ENCODE measurements at regions not wholly inside any gene's neighbourhood (a gene's known extent, or its start where the extent isn't known, plus 50 kb on each side); places are given as distances from the start of the nearest gene placed in this dataset.

DNA sequence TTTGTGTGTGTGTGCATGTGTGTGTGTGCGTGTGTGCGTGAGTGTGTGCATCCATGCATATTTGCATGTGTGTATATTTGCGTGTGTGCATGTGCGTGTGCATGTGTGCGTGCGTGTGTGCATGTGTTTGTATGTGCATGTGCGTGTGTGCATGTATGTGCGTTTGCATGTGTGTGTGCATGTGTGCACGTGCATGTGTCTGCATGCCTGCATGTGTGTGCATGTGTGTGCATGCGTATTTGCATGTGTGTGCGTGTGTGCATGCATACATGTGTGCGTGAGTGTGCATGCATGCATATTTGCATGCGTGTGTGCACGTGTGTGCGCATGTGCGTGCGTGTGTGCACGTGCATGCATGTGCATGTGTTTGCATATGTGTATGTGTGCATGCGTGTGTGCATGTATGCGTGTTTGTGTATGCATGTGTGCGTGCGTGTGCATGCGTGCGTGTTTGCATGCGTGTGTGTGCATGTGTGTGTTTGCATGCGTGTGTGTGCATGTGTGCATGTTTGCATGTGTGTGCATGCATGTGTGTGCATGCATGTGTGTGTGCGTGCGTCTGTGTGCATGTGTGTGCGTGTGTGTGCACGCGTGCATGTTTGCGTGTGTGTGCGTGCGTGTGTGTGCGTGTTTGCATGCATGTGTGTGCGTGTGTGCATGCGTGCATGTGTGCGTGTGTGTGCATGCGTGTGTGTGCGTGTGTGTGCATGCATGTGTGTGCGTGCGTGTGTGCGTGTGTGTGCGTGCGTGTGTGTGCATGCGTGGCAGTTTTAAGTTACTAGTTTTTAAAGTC is 57.7 kb upstream of the SMOC2 start:
- TF ChIP-seq CTCF (IDR thresholded peaks at IDR 0.05; ENCODE audit: low read depth, low read length), result no peak
- TF ChIP-seq POLR2A (IDR thresholded peaks at IDR 0.05; ENCODE audit: extremely low read depth, insufficient read length), result no peak

Data from NB4 (cell line).